Hepatic stellate cell (primary cell): ENCODE measurements at regions not wholly inside any gene's neighbourhood (a gene's known extent, or its start where the extent isn't known, plus 50 kb on each side); places are given as distances from the start of the nearest gene placed in this dataset.

Experiments used
- DNase-seq: peaks from one replicate; pipeline ENCODE4 v3.0.0; 2011; ENCODE audit warnings: low spot score

DNA sequence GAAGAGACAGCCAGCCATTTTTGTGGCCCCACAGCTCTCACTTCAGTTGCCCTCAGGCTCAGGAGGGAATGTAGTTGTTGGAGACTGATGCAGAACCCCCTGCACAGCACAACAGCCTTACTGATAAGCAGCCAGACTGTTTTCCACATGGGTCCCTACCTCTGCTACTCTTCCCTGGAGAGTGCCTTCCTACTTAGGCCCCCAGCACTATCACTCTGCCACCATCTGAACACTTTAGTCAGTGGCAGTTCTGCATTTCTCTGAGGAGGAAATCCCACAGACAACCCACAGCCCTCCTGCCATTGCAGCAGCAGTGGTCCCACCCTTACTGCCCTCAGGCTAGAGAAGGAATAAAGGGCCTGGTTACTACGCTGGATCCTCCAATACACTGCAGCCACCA, 61.8 kb upstream of the PTPRD start:
- no peak for DNase-seq

DNA sequence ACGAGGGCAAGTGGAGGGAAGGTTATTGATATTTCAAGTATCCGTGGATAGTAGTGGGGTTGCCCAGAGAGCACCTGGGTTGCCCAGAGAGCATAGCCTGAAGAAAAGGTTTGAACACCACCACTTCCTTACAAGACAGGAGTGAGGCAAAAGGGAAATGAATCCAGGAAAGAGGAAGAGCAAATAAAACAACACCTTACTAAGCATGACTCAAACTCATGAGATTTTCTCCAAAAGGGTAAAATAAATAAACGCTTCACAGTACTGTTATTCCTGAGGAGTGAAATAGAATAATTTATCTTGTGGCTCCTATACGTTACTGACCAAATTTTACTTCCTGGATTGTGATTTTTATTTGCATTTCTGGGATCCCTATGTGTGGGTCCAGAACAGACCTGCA, 65.2 kb upstream of the PTPRD start:
- DNase-seq, result no peak

DNA sequence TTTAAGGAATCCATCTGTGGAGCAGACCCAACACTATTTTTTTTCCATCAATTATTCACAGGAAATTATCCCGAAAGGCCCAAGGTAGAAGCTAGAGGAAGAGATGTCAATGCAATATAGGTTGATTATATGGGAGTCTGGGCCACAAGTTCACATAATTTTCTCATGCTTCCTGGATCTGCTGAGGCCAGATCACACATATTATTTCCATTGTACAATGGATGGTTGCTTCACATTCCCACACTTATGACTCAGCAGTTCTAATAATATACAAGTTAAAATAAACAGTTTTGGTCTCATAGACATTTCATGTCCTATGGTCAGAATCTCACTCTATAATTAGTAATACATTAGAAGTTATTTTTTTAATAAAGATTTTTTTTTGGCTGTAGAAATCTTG, 66.0 kb upstream of the PTPRD start:
- peak; percentile 54 for DNase-seq

DNA sequence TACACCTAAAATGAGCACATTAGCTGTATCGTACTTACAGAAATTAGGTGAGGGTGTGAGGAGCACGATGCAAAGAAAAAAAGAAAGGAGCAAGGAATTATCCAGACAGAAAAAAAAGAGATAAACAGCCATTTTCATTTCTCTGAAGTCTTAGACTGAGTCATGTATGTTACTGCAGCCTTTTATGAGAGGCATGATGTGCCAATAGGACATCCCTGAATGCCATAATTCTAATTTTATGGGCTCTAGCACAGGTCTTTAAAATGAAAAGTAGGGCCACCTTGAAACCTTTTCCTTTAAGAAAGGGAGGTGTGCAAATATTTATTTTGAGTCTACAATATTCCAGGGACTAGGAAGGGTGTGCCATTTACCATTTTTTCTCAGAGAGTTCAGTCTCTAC, 74.1 kb upstream of the PTPRD start:
- DNase-seq, result no peak

DNA sequence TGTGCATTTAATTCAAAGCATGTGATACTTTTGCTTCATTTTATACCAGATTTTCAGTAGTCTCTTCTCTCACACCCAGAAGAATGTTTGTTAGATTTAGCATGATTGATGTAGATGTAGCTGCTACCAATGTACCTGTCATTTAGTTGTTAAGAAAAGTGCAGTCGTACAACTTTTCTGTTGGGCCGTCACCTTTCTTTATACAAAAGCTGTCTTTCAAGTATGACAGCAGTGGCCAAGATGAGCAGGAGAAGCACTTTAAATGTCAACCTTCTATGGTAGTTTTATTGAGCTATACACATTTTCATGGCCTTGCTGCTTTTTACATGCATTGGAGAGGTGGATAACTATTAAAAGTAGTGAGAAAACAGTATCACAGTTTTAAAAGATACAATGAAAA, 77.7 kb upstream of the PTPRD start:
- DNase-seq, result no peak

DNA sequence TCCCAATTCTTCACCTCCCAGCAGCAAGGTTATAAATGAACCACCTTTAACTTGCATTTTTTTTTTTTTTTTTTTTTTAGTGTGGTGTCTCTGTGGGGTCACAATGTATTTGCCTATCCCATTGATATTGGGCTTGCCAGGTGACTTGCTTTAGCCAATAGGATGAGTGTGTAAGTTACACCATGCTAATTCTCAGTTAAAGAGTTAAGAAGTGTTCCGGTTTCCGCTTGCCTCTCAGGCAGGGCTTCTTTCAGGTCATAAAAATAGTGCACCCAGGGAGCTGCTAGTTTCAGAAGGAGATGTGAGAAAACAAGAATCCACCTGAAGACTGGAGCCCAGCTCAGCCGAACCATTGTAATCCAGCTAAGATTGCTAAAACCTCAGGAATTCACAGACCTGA, 84.2 kb upstream of the PTPRD start:
- DNase-seq, result no peak

DNA sequence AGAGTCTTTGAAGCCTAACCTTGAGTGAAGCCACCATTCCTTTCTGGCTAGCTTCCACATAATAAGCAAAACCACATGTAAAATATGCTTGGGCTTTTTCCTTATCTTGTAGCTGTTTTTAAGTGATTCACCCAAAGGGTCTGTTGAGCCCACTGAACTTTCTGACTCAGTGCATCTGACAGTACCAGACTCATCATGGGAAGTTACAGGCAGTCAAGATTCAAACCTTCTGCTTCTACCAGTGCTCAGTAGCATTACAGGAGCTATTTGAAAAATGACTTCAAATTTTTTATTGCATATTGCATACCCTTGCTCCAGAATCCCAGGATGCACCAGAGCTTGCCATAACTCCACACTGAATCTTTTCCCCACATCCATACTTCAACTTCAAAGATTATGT, 87.5 kb upstream of the PTPRD start:
- DNase-seq, result no peak

DNA sequence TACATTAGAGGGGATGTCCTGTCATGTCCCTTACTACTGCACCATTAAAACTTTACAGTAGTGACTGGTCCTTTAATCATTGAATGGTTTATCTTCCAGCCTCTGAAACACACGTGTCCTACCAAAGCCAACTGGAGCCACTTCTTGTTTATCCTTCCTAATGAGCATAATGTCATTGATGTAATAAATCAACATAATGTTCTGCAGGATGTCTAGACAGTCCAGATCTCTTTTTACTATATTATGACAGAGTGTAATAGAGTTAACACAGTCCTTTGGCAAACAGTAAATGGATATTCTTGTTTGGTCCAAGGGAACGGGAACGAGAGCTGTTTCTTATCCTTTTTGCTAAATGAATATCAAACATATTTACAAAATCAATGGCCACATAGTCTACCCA, 88.1 kb upstream of the PTPRD start:
- no peak for DNase-seq

DNA sequence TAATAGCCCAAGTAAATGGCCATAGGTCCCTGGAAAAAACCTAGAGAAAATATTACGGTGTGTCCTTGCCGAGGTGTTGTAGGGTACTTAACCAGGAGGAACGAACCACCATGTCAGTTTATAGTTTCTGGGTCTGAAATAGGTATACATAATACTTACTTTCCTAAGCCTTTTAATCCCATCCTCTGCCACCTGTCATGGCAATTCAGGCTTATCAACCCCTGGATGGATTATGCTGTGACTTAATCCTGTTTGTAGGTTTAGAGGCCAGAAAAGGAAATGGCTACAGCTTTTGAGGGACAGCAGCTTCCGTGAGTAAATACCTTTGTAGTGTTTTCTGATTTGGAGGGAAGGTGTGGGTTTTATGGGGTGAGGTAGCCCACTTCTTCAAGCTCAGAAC, 89.1 kb upstream of the PTPRD start:
- no peak for DNase-seq

DNA sequence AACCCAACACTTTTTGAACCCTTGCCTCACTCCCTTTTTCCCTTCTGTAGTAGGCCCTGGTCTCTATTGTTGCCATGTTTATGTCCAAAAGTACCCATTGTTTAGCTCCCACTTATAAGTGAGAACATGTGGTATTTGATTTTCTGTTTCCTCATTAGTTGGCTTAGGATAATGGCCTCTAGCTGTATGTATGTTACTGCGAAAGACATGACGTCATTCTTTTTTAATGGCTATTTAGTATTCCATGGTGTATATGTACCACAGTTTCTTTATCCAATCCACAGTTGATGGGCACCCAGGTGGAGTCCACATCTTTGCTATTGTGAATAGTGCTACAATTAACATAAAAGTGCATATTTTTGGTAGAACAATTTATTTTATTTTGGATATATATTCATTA, 90.3 kb upstream of the PTPRD start:
- DNase-seq, result no peak

DNA sequence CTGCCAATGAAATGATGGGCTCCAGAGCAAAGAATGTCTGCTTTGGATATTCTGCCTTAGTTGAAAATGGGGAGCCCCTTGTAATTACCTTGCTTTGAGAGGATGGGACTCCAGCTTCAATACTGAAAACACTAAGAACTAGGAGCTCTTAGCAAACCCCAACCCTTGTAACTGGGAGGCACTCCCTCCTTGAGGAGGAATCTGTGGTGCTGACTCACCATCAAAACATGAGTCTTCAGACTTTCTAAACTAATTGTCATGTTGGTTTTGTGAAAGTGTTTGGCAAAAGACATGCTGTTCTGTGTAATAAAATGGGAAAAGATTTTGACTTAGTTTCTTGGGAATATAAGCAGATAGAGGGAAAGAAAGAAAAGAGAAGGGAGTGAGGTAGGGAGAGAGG, 91.9 kb upstream of the PTPRD start:
- peak; percentile 11 for DNase-seq

DNA sequence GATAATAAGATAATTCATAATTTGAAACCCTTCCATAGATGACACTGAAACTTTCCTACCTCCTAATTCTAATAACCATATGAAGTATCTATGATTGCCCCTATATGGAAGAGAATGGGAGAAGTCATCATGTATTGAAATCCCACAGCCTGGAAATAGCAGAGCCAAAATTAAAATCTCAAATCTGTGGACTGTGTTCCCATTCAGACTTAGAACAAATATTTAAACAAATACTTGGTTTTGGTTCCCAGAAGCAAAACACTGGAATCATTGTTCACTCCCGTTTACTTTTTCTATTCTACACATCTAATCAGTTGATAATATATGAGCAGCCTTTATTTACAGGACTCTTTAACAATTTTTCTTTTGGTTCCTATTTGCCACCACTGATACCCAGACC, 92.6 kb upstream of the PTPRD start:
- DNase-seq, result no peak

DNA sequence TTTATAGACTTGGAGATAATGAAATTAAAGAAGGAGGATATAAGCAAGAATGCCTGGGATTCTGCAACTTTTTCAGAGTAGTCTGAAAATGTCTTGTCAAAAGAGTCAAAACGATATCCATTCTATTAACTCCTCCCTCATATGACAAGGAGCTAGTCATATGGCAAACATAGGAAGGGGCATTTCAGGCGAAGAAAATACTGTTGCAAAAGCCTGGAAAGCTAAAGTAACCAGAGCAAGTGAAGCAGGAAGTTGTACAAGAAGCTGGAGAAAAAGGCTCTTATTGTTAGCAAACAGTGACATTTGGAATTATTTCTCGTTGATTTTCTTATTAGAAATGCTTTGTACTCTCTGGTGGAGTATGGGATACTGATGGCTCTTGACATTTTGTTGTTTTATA, 94.0 kb upstream of the PTPRD start:
- DNase-seq, result no peak

DNA sequence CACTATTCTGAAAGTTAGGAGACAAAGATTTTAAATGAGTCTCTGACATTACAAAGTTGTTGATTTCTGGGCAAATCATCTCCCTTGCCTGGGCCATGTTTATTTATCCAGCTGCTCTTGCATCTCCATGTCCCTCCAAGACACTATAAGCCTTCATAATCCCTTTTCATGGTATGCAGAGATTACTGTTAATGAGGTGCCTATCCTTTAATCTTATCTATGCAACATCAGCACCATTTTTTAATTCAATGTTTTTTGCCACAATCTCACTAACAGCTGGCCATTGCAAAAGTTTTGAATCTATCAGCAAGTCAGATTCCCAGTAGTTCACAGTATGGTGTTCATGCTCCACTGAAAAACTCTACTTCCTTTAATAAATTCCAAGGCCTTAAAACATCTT, 108.5 kb upstream of the PTPRD start:
- DNase-seq, result no peak

DNA sequence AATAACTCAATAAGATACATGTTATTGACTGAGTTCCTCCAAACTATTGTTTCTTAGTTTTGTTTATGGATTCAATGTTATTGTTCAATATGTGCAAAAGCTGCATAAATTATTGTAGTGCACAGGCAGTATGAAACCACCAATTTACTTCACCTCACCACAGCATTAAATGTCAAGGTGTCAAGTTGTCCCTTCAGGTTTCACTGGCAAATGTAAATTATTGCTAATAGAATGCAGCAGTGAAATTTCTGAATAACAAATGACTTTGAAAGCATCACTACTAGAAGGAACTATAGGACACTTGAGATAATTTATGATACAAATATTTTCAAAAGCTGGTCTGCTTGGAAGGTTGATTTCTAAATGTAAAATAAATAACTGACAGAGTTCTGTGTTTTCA, 116.4 kb upstream of the PTPRD start:
- no peak for DNase-seq

DNA sequence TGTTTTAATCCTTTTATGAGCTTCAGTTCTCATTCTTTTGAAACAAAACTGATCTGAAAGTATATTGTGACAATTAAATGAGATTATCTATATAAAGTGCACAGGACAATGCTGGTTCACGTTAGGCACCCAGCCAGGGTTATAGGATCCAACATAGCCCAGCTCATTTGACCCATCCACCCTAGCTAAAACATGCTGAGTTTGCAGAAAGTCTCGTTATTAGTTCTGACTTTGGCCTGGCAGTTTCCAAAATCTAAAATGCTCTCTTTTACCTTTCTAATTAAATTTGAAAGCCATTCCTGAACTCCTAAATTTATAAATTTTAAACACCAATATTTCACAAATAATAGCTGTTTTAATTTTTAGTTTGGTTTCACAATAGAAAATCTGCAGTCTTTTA, 131.9 kb upstream of the PTPRD start:
- no peak for DNase-seq

DNA sequence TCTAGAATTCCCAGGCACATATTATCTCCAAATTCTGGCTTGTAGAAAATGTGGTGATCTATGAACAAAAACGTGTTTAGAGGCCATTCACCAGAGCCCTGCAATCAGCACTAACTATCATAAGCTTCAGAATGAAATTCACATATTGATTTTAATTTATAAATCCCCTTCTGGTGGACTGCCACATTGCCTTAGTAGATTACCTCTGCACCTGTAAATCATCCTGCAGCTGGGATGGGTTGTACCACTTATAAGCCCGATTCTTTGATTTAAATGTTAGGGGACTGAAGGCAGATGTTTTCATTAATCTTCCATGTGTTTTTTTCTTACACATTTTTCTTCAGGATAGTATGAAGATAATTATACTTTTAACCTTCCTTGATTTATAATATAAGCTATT, 140.7 kb upstream of the PTPRD start:
- no peak for DNase-seq

DNA sequence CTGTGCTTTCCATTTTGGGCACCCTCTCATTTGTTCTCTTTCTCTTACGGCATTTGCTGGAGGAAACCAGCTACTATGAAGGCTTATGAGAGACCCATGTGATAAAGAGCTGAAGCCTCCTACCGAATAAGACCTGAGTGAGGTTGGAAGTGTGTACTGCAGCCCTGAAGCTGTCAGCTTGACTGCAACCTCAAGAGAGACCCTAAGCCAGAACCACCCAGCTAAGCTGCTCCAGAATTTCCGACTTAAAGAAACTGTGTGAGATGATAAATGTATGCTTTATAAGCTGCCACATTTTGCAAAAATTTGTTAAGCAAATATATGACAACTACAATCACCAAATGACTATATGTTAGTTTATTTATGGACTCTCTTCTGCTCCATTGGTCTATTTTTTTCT, 151.7 kb upstream of the PTPRD start:
- DNase-seq, result no peak

DNA sequence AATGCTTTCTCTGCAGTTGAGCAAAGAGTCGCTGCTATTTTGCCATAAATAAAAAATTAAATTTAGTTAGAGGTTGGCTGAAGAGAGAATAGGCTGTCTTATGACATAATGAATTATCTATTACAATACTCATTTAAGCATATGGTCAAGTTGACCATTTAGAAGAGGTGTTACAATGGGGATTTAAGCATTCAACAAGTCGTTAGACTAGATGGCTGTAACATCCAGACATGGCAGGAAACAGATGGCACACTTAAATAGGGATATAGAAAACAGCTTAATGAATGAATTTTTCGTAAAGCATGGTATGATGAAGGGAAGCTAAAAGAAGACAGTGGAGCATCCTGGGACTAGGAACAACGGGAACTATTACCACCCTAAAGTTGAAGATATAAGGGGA, 160.3 kb upstream of the PTPRD start:
- no peak for DNase-seq

DNA sequence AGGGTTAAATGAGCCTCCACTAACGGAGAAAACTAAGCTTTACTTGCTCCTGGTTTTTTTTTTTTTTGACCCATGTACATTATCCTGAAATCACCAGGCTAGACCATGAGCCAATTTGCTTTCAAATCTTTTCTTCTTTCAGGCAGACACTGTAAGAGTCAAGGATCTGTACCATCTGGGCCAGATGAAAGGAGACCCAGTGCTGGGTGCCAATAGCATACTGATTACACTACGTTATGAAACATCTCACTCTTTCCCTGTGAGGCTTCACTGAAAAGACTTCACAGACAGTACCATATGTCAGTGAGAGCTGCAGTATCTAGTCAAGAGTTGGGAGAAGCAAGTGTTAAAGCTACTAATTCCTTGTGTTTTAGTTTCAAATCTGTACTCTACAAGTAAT, 161.2 kb upstream of the PTPRD start:
- no peak for DNase-seq

DNA sequence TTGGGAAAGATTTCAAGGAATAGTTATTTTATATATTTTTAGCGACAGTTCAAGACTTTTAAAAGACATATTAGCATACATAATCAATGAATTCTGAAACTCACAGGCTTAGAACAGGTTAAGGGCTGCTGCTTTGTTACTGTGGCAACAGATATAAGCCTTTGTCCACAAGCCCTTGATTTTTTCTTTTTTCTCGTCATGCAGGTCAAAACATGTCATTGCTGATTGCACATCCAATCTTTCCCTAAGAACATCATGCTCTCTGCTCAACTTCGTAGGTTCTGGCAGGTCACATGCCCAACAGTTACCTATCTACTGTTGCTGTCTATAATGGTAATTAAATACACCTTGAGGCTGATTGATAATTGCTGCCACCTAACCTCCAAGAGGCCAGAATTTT, 172.5 kb upstream of the PTPRD start:
- no peak for DNase-seq

DNA sequence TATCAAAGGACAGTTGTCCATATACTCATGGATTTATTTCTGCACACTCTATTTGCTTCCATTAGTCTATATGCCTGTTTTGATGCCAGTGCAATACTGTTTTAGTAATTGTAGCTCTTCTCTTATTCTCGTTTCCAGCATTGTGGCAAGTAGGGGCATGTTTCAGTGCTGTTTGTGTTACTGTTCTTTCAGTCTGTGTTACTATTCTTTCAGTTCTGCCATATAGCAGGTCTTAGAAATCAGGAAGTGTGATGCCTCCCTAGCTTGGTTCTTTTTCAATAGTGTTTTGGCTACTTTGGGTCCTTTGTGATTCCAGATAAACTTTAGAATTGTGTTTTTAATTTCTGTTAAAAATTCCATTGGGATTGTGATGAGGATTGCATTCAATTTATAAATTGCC, 180.5 kb upstream of the PTPRD start:
- no peak for DNase-seq

DNA sequence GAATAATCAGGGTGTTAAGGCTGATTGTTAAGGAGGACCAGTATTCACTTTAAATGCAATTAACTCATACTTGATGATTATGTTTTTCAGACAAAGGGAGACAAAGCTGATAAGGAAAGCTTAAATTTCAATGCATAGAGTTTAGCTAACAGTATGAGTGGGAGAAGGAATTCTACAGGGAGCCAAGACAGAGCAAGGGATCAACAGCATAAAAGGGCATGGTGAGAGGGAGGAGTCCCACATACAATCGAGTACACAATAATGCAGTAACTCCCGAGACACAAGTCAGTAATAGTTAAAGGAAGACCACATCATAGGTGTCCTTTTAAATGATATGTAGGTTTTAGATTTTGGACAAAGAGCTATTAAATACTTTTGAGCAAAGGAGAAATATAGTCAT, 191.7 kb upstream of the PTPRD start:
- no peak for DNase-seq

DNA sequence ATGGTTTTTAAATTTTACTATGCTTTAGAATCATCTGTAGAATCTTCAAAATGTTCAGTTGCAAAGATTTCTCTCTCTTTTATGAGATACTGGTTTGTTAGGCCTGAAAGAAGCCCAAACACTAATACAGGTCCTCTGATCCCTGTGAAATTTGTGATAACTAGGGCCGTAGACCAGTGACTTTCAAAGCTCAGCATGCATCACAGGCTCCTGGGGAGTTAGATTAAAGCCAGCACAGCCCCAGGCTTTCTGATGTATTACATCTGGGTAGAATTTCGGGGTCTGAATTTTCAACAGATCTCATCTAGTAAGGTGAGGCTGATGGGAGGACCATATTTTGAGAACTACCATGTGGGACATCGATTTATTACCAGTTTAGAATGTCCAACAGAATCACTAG, 194.1 kb upstream of the PTPRD start:
- DNase-seq, result no peak

DNA sequence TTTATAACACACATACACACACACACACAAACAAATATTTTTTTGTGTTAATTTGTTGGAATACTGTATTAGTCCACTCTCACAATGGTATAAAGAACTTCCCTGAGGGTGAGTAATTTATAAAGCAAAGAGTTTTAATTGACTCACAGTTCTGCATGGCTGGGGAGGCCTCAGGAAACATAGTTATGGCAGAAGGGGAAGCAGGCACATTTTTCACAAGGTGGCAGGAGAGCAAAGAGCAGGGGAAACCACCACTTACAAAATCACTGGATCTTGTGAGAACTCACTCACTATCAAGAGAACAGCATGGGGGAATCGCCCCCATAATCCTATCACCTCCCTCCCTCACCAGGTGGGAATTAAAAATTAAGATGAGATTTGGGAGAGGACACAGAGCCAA, 205.4 kb upstream of the PTPRD start:
- DNase-seq, result no peak
